Neural progenitor cell (in vitro differentiated cells): ENCODE measurements at regions not wholly inside any gene's neighbourhood (a gene's known extent, or its start where the extent isn't known, plus 50 kb on each side); places are given as distances from the start of the nearest gene placed in this dataset.

Experiments
- DNase-seq: peaks from one replicate; pipeline ENCODE4 v3.0.0-alpha.2; 2016; ENCODE audit warnings: low spot score
- H2AFZ ChIP-seq: fragments of 200-600 bp; sonication (generic); replicated peaks from 2 replicates; pipeline ENCODE4 v1.6.1; 2016; ENCODE audit warnings: antibody characterized with exemption
- H3F3A ChIP-seq: fragments of 200-600 bp; sonication (generic); 2 replicates; pipeline ENCODE4 v1.6.1; 2016; ENCODE audit warnings: antibody characterized with exemption, low read depth
- H3K27ac ChIP-seq: fragments of 200-600 bp; sonication (generic); 2 replicates; pipeline ENCODE4 v1.5.1; 2016; ENCODE audit warnings: mild to moderate bottlenecking
- H3K27me3 ChIP-seq: fragments of 200-600 bp; sonication (generic); 2 replicates; pipeline ENCODE4 v1.6.1; 2016; ENCODE audit warnings: mild to moderate bottlenecking, moderate library complexity
- H3K36me3 ChIP-seq: fragments of 200-600 bp; sonication (generic); 2 replicates; pipeline ENCODE4 v1.5.1; 2016
- H3K4me1 ChIP-seq: fragments of 200-600 bp; sonication (generic); 2 replicates; pipeline ENCODE4 v1.6.1; 2016; ENCODE audit warnings: mixed run types
- H3K4me2 ChIP-seq: fragments of 200-600 bp; sonication (generic); 2 replicates; pipeline ENCODE4 v1.6.1; 2016
- H3K4me3 ChIP-seq: fragments of 200-600 bp; sonication (generic); 2 replicates; pipeline ENCODE4 v1.5.1; 2016
- H3K79me2 ChIP-seq: fragments of 200-600 bp; sonication (generic); 2 replicates; pipeline ENCODE4 v1.6.1; 2016; ENCODE audit warnings: low read depth
- H3K9ac ChIP-seq: fragments of 200-600 bp; sonication (generic); 2 replicates; pipeline ENCODE4 v1.6.1; 2016
- H3K9me3 ChIP-seq: fragments of 200-600 bp; sonication (generic); 2 replicates; pipeline ENCODE4 v1.5.1; 2016; ENCODE audit warnings: low read depth
- H4K20me1 ChIP-seq: fragments of 200-600 bp; sonication (generic); 2 replicates; pipeline ENCODE4 v1.6.1; 2016; ENCODE audit warnings: low read depth
- H3K27ac Mint-ChIP-seq: 3 replicates; pipeline ENCODE4 v1.8.0; 2021; ENCODE audit warnings: mixed read lengths
- H3K27me3 Mint-ChIP-seq: 2 replicates; pipeline ENCODE4 v1.8.0; 2022; ENCODE audit warnings: low read depth, mild to moderate bottlenecking, inconsistent platforms, moderate library complexity, mixed read lengths; ENCODE audit not compliant: insufficient read depth
- H3K36me3 Mint-ChIP-seq: 3 replicates; pipeline ENCODE4 v1.8.0; 2021; ENCODE audit warnings: mixed read lengths
- H3K4me1 Mint-ChIP-seq: 3 replicates; pipeline ENCODE4 v1.8.0; 2021; ENCODE audit warnings: mixed read lengths
- H3K4me3 Mint-ChIP-seq: 3 replicates; pipeline ENCODE4 v1.8.0; 2021; ENCODE audit warnings: mild to moderate bottlenecking, moderate library complexity, mixed read lengths
- H3K9me3 Mint-ChIP-seq: 3 replicates; pipeline ENCODE4 v1.8.0; 2020; ENCODE audit warnings: mixed read lengths
- CTCF ChIP-seq: fragments of 200-600 bp; sonication (generic); IDR thresholded peaks from 2 replicates; pipeline ENCODE4 v1.5.1; 2017; ENCODE audit warnings: antibody characterized with exemption, mild to moderate bottlenecking
- EZH2 ChIP-seq: fragments of 200-600 bp; sonication (generic); IDR thresholded peaks from 2 replicates; pipeline ENCODE4 v1.6.1; 2017; ENCODE audit warnings: antibody characterized with exemption, mild to moderate bottlenecking, moderate library complexity
- EZH2phosphoT487 ChIP-seq: fragments of 200-600 bp; sonication (generic); IDR thresholded peaks from 2 replicates; pipeline ENCODE4 v1.6.1; 2017; ENCODE audit warnings: antibody characterized with exemption

GRCh38 chr1:31510304-31510703 lies 66.0 kb upstream of the TINAGL1 start:
- Histone ChIP-seq H3K9ac (no peak overlapping the region), H3F3A (no peaks in the 10 kb centered on the region), H4K20me1 (no peaks in the 10 kb centered on the region), H3K9me3 (no peaks in the 10 kb centered on the region), H3K4me2 (no peak overlapping the region), H3K27ac (no peak overlapping the region), H3K36me3 (no peaks in the 10 kb centered on the region), H2AFZ (no peak overlapping the region), H3K27me3 (no peaks in the 10 kb centered on the region), H3K4me3 (no peak overlapping the region), H3K79me2 (no peaks in the 10 kb centered on the region), H3K4me1 (no peaks in the 10 kb centered on the region)
- Mint-ChIP-seq H3K27ac (no peak overlapping the region), H3K4me1 (peaks cover 10% of the 10 kb centered on the region), H3K36me3 (no peaks in the 10 kb centered on the region), H3K27me3 (no peaks in the 10 kb centered on the region), H3K4me3 (no peak overlapping the region), H3K9me3 (peaks cover 3% of the 10 kb centered on the region)
- TF ChIP-seq EZH2phosphoT487 (no peak), CTCF (no peak), EZH2 (no peak)
- no peak for DNase-seq

- no peak overlapping the region for H2AFZ ChIP-seq
- H3K4me1 Mint-ChIP-seq, result peaks cover 10% of the 10 kb centered on the region
- no peaks in the 10 kb centered on the region for H3K79me2 ChIP-seq
- H3K9me3 ChIP-seq, result no peaks in the 10 kb centered on the region
- H3K4me2 ChIP-seq, result no peak overlapping the region
- no peak for TF ChIP-seq EZH2
- TF ChIP-seq CTCF, result no peak
- TF ChIP-seq EZH2phosphoT487, result no peak
- no peak for DNase-seq
- peaks cover 3% of the 10 kb centered on the region for H3K9me3 Mint-ChIP-seq
- no peaks in the 10 kb centered on the region for H3K27me3 ChIP-seq
- H3K4me3 Mint-ChIP-seq, result no peak overlapping the region
- H3K4me1 ChIP-seq, result no peaks in the 10 kb centered on the region
- H3K4me3 ChIP-seq, result no peak overlapping the region
- peak overlapping the region; percentile 79 for H3K27ac Mint-ChIP-seq
- no peaks in the 10 kb centered on the region for H3K27me3 Mint-ChIP-seq
- H3F3A ChIP-seq, result no peaks in the 10 kb centered on the region
- H3K36me3 ChIP-seq, result no peaks in the 10 kb centered on the region
- no peak overlapping the region for H3K9ac ChIP-seq
- no peaks in the 10 kb centered on the region for H4K20me1 ChIP-seq
- H3K27ac ChIP-seq, result no peak overlapping the region
- H3K36me3 Mint-ChIP-seq, result no peaks in the 10 kb centered on the region
Observed at GRCh38 chr1:31510853-31511789, 65.2 kb upstream of the TINAGL1 start.

GRCh38 chr1:31511848-31512615 lies 64.3 kb upstream of the TINAGL1 start:
- Mint-ChIP-seq H3K27ac (no peak overlapping the region), H3K36me3 (no peaks in the 10 kb centered on the region), H3K4me1 (peaks cover 5% of the 10 kb centered on the region), H3K4me3 (no peak overlapping the region), H3K9me3 (peaks cover 3% of the 10 kb centered on the region), H3K27me3 (no peaks in the 10 kb centered on the region)
- H3F3A ChIP-seq, result no peaks in the 10 kb centered on the region
- H3K79me2 ChIP-seq, result no peaks in the 10 kb centered on the region
- H3K4me1 ChIP-seq, result no peaks in the 10 kb centered on the region
- no peak overlapping the region for H3K9ac ChIP-seq
- no peak overlapping the region for H2AFZ ChIP-seq
- no peaks in the 10 kb centered on the region for H3K27me3 ChIP-seq
- H4K20me1 ChIP-seq, result no peaks in the 10 kb centered on the region
- H3K36me3 ChIP-seq, result no peaks in the 10 kb centered on the region
- H3K27ac ChIP-seq, result no peak overlapping the region
- DNase-seq, result no peak
- TF ChIP-seq CTCF (no peak), EZH2 (no peak), EZH2phosphoT487 (no peak)
- no peak overlapping the region for H3K4me2 ChIP-seq
- H3K9me3 ChIP-seq, result no peaks in the 10 kb centered on the region
- no peak overlapping the region for H3K4me3 ChIP-seq
